Subcutaneous abdominal adipose tissue (tissue), 5 donors: ENCODE measurements at regions not wholly inside any gene's neighbourhood (a gene's known extent, or its start where the extent isn't known, plus 50 kb on each side); places are given as distances from the start of the nearest gene placed in this dataset.
"Not testable (repeated sequence)": the region's sequence is repeated elsewhere in the genome, so short reads cannot be mapped to it uniquely, and the experiment has no call there.

ENCODE experiments used
- H3K27ac ChIP-seq: one replicate; pipeline ENCODE4 v1.7.0; 2013; ENCODE audit warnings: low read depth, mild to moderate bottlenecking, inconsistent platforms, low read length, moderate library complexity
- H3K27me3 ChIP-seq, 5 donors: one replicate each; pipeline ENCODE4 v1.7.0; 2013; ENCODE audit warnings: low read length in 5 of 5, inconsistent platforms in 1 of 5; ENCODE audit not compliant: control insufficient read depth in 5 of 5, insufficient read depth in 4 of 5
- H3K36me3 ChIP-seq, 5 donors: one replicate each; pipeline ENCODE4 v1.7.0; 2013; ENCODE audit warnings: low read length in 5 of 5; ENCODE audit not compliant: control insufficient read depth in 5 of 5, insufficient read depth in 5 of 5
- H3K4me1 ChIP-seq, 5 donors: one replicate each; pipeline ENCODE4 v1.7.0; 2013; ENCODE audit warnings: low read length in 5 of 5, mild to moderate bottlenecking in 3 of 5, moderate library complexity in 1 of 5; ENCODE audit not compliant: control insufficient read depth in 5 of 5, insufficient read depth in 5 of 5
- H3K4me3 ChIP-seq, 5 donors: one replicate each; pipeline ENCODE4 v1.7.0; 2013; ENCODE audit warnings: low read length in 5 of 5, low read depth in 1 of 5
- H3K9ac ChIP-seq, 5 donors: one replicate each; pipeline ENCODE4 v1.7.0; 2013; ENCODE audit warnings: low read length in 5 of 5, mild to moderate bottlenecking in 4 of 5, moderate library complexity in 3 of 5
- H3K9me3 ChIP-seq, 5 donors: one replicate each; pipeline ENCODE4 v1.7.0; 2013; ENCODE audit warnings: low read length in 5 of 5; ENCODE audit not compliant: control insufficient read depth in 5 of 5
- donor health status: healthy.
- donor health status: healthy.
- donor health status: healthy.
- donor health status: healthy.
- donor health status: healthy.

DNA sequence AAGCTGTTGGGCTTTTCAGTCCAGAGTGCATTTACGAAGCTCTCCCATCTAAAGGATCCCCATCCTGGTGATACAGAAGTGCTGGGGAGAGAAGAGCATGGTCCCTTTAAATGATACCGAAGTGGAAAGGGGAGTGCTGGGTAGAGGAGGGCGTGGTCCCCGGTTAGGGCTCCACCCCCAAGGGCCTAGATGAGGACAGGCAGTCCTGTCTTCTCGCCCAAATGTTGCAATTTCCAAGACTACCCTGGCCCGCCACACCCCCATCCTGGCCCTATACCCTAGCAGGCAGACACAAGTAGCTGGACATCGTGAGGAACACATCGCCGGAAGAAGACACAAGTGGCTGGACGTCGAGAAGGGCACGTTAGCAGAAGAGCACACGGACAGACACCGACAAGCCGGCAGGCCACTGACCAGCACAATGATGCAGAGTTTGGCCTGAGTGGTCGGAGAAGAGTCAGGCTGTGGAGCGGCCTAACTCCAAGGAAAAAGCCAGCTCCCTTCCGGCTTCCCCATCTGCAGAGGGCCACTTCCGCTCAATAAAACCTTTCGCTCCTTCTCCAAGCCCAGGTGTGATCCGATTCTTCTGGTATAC, 439.5 kb upstream of the NRP1 start:
- Histone ChIP-seq H3K9ac (no peak overlapping the region), H3K27ac (no peak overlapping the region), H3K27me3 (no peaks in the 10 kb centered on the region), H3K9me3 (no peaks in the 10 kb centered on the region), H3K36me3 (no peaks in the 10 kb centered on the region), H3K4me1 (peaks cover 2 to 17% (median 15%) of the 10 kb centered on the region in 5 donors), H3K4me3 (no peak overlapping the region)

DNA sequence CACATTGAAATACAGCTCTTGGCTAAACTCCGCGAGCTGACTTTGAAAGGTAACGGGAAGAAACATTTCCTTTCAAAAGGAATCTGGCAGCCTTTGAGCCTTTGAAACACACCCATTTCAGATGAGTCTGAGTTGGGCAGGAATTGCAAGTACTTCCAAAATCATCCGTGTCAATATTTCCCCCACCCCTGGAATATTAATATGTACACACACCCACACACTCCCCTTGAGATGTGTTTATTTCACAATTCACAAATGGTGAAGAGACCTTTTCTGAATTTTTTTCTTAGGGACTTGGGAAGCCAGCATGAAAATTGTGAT, 438.7 kb upstream of the NRP1 start:
- no peaks in the 10 kb centered on the region for H3K9me3 ChIP-seq
- H3K4me1 ChIP-seq: peaks cover 2 to 17% (median 15%) of the 10 kb centered on the region in 5 donors
- no peaks in the 10 kb centered on the region for H3K27me3 ChIP-seq
- H3K36me3 ChIP-seq: no peaks in the 10 kb centered on the region
- H3K9ac ChIP-seq: no peak overlapping the region
- peak overlapping the region in 4 of 5 donors; percentile 19 to 49 (median 36) for H3K4me3 ChIP-seq
- no peak overlapping the region for H3K27ac ChIP-seq

DNA sequence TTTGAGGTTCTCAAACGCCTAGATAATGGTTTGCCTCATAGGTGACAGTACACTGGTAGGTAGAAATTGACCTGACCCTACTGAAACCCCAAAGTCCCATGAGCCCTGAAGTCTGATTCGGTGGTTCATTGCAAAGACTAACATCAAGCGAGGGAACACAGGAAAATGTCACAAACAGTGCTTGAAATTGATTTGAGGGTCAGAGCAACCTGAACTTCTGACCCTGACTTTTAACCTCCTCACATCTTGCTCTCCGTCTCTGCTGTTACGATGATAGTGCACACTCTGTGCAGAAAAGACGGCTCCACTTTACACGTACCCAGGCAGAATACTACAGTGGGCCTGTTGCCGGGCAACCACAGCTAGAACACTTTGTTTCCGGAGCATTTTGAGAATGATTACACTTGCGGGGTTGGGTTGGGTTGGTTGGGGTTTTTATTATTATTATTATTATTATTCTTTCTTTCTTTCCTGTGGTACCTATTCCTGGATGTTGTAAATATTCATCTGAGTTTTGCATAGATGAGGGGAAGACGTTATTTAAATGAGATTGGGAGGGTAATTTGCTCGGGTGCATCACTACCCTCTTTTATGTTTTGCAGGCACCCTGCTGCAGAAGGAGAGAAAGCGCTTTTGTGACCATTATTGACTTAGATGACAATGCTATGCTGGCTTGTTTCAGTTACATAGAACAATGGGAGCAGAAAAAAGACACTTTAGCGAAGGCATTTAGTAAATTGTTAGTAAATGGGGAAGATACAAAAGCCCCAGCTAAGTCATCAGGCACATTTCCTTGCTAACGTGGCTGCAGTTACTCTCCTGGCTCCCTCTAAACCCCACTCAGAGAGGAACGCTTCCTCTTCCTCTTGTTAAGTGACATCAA, 438.1 kb upstream of the NRP1 start:
- Histone ChIP-seq H3K9ac (peak overlapping the region in 1 of 5 donors; percentile 46), H3K27me3 (no peaks in the 10 kb centered on the region), H3K4me3 (peak overlapping the region in 4 of 5 donors; percentile 19 to 49 (median 36)), H3K4me1 (peaks cover 2 to 17% (median 15%) of the 10 kb centered on the region in 5 donors), H3K27ac (no peak overlapping the region), H3K36me3 (no peaks in the 10 kb centered on the region), H3K9me3 (no peaks in the 10 kb centered on the region)

DNA sequence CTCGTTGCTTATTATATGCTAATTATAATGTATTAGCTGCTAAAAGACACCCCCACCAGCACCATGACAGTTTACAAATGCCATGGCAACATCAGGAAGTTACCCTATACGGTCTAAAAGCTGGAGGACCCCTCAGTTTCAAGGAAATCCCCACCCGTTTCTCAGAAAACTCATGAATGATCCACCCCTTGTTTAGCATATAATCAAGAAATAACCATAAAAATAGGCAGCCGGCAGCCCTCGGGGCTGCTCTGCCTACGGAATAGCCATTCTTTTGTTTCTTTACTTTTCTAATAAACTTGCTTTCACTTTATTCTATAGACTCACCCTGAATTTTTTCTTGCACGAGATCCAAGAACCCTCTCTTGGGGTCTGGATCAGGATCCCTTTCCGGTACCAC, 437.4 kb upstream of the NRP1 start:
- not testable (repeated sequence) for H3K27me3 ChIP-seq, H3K36me3 ChIP-seq, H3K4me3 ChIP-seq, H3K9ac ChIP-seq, H3K9me3 ChIP-seq, H3K27ac ChIP-seq
- H3K4me1 ChIP-seq: peaks cover 2 to 17% (median 15%) of the 10 kb centered on the region in 5 donors

DNA sequence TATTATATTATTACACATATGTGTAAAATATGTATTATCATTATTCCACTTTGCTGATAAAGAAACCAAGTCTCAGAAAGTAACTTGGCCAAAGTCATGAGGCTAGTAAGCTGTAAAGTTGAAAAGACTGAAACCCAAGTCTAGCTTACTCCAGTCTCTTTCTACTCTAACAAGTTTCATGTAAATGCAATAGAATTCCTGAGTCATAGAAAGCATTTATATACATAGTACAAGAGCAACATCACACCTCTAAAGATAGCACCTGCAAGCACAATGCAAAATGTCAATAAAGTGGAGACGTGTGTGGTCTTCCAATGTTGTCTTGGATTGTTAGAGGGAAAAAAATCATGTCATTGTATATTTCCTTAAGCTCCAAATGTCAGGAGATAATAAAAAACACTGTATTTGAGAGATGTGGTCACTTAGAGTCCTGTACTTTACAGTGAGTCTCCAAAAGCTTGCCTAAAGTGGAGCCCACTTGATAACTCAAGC, 430.3 kb upstream of the NRP1 start:
- Histone ChIP-seq H3K27ac (no peak overlapping the region), H3K27me3 (no peaks in the 10 kb centered on the region), H3K4me1 (no peaks in the 10 kb centered on the region), H3K36me3 (no peaks in the 10 kb centered on the region), H3K9me3 (no peaks in the 10 kb centered on the region), H3K9ac (no peak overlapping the region), H3K4me3 (no peak overlapping the region)

DNA sequence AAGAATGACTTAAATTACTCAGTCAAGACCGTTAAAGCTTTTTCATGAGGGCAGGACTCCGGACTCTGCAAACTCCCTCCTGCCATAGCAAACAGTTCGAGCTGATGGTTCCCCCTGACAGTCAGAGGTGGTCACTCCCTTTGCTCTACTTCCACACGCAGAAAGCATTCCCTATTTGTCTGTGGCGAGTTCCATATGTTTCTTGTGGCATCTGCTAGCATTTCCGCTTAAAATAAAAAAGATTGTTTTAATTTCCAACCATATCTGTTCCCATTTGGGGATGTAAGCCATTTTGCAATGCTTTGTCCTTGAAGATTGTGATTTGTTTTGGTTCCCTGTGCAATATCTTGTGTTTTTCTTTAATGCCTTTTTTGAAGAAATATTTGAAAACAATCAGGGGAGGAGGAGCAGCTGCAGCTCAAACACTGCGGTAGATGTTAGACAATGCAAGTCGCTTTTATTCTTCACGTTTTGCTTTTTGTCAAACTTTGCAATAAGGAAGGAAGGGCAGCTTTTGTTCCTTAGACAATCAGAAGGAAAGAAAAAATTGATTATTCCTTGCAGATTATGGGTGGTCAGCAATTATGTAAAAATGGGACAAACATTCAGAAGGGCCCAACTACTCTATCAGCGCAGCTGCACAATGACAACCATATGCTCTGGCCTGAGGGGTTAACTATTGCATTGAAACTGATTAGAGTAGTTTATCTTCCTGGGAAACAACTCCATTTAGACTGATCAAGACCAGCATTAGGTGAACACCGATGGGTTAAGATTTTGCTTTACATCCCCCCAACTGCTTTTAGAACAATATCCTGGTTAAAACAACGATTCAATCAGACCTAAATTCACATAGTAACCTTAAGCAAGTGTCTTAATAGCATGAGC, 425.8 kb upstream of the NRP1 start:
- H3K9ac ChIP-seq: no peak overlapping the region

DNA sequence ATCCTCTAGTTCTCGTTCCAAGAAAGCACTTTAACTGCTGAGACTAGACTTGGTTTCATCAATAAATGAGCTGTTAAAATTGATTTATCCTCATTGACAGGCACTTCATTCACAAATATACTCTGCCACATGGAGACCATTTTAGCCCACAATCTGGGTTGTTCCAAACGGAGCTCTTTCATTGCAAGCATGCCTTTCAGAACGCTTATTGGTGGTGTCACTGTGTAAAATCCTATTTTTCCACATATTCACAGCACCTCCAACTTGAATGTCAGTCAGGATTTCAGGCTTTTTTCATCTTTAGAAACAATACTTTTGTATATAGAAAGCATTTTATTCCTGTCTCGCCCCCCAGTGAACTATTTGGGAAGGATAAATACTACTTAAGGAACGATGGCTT, 424.7 kb upstream of the NRP1 start:
- Histone ChIP-seq H3K9me3 (no peaks in the 10 kb centered on the region), H3K27me3 (no peaks in the 10 kb centered on the region), H3K27ac (no peak overlapping the region), H3K4me1 (no peaks in the 10 kb centered on the region), H3K36me3 (no peaks in the 10 kb centered on the region), H3K4me3 (no peak overlapping the region), H3K9ac (no peak overlapping the region)

More for the DNA sequence above, 425.8 kb upstream of the NRP1 start:
- Histone ChIP-seq H3K9me3 (no peaks in the 10 kb centered on the region), H3K27me3 (no peaks in the 10 kb centered on the region), H3K36me3 (no peaks in the 10 kb centered on the region), H3K4me1 (no peaks in the 10 kb centered on the region), H3K4me3 (no peak overlapping the region), H3K27ac (no peak overlapping the region)

DNA sequence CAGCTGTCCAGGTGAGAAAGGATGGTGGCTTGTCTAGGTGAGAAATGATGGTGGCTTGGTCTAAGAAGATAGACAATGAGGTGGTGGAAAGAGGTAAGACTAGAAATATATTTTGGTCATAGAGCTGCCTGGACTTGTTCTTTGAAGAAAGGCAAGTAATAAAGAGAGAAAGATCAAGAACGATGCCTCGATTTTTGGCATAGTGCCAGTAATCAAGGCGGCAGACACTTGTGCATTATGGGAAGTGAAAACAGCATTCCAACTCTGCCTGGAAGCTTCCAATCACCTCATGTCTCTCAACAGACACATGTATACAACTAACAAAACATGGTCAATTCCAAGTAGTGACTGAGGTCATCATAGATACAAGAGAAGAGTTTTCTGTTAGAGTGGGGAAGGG, 423.8 kb upstream of the NRP1 start:
- no peaks in the 10 kb centered on the region for H3K4me1 ChIP-seq
- no peak overlapping the region for H3K9ac ChIP-seq
- no peaks in the 10 kb centered on the region for H3K27me3 ChIP-seq
- no peak overlapping the region for H3K4me3 ChIP-seq
- no peaks in the 10 kb centered on the region for H3K36me3 ChIP-seq
- H3K9me3 ChIP-seq: no peaks in the 10 kb centered on the region
- H3K27ac ChIP-seq: no peak overlapping the region

DNA sequence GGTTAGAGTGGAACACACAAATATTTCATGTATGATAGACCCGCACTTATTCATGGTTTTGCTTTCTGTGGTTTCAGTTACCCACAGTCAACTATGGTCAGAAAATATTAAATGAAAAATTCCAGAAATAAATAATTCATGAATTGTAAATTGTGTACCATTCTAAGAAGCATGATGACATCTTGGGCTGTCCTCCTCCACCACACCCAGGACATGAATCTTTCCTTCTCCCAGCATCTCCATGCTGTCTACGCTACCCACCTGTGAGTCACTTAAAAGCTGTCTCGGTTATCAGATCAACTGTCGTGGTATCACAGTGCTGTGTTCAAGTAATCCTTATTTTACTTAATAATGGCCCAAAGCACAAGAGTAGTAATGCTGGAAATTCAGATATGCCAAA, 419.6 kb upstream of the NRP1 start:
- Histone ChIP-seq H3K27me3 (no peaks in the 10 kb centered on the region), H3K4me3 (no peak overlapping the region), H3K9ac (no peak overlapping the region), H3K9me3 (no peaks in the 10 kb centered on the region), H3K36me3 (no peaks in the 10 kb centered on the region), H3K27ac (no peak overlapping the region), H3K4me1 (peaks cover 0 to 16% (median 8%) of the 10 kb centered on the region in 5 donors)

DNA sequence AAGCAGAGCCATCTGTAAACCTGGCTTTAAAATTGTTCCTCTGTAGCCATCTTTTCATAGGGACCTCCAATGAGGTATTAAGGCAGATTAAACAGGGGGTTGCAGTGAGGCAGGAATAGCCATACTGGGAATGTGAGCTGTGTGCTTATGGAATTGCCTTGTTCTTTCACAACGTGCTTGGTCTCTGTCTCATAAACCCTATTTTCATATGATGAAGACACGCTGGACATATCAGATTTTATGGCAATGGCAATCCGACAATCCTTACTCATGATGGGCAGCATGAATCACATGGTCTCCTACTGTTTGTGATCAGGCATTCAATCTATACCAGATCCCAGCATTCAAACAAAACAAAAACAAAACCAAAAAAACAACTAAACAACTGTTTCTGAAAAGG, 418.9 kb upstream of the NRP1 start:
- Histone ChIP-seq H3K4me1 (peaks cover 0 to 21% (median 11%) of the 10 kb centered on the region in 5 donors), H3K9ac (no peak overlapping the region), H3K4me3 (no peak overlapping the region), H3K9me3 (no peaks in the 10 kb centered on the region), H3K27ac (no peak overlapping the region), H3K36me3 (no peaks in the 10 kb centered on the region), H3K27me3 (no peaks in the 10 kb centered on the region)
